GM12864 (cell line): ENCODE measurements at regions not wholly inside any gene's neighbourhood (a gene's known extent, or its start where the extent isn't known, plus 50 kb on each side); places are given as distances from the start of the nearest gene placed in this dataset.

Experiments
- DNase-seq: peaks from one replicate; pipeline ENCODE4 v3.0.0-alpha.2; 2011; ENCODE audit warnings: low read depth
- H3K4me3 ChIP-seq: 2 replicates; pipeline ENCODE4 v1.5.1; 2011; ENCODE audit warnings: mild to moderate bottlenecking, low read depth, low read length, control low read depth
- CTCF ChIP-seq: IDR thresholded peaks from 2 replicates; pipeline ENCODE4 v1.5.1; 2011; ENCODE audit warnings: low read depth, mild to moderate bottlenecking, moderate library complexity, low read length, control low read depth, inconsistent platforms; ENCODE audit errors: missing control alignments

GRCh38 chr1:173300061-173301044 is 93.2 kb upstream of the TNFSF4 start:
- H3K4me3 ChIP-seq, result no peak overlapping the region
- DNase-seq, result no peak
- TF ChIP-seq CTCF, result no peak

- no peak for TF ChIP-seq CTCF
- no peak for DNase-seq
- H3K4me3 ChIP-seq, result no peak overlapping the region
Measured at GRCh38 chr1:173301507-173301906, 94.4 kb upstream of the TNFSF4 start.

- DNase-seq, result no peak
- TF ChIP-seq CTCF, result no peak
- no peak overlapping the region for H3K4me3 ChIP-seq
Measured at GRCh38 chr1:173302366-173302765, 95.2 kb upstream of the TNFSF4 start.

GRCh38 chr1:173302890-173303829 is 96.0 kb upstream of the TNFSF4 start:
- no peak overlapping the region for H3K4me3 ChIP-seq
- no peak for TF ChIP-seq CTCF
- DNase-seq, result no peak

- no peak for DNase-seq
- no peak overlapping the region for H3K4me3 ChIP-seq
- TF ChIP-seq CTCF, result no peak
Measured at GRCh38 chr1:173303984-173304383, 96.9 kb upstream of the TNFSF4 start.

- no peak overlapping the region for H3K4me3 ChIP-seq
- no peak for DNase-seq
- no peak for TF ChIP-seq CTCF
Measured at GRCh38 chr1:173304529-173305227, 97.5 kb upstream of the TNFSF4 start.
